ENCODE measurements at regions not wholly inside any gene's neighbourhood (a gene's known extent, or its start where the extent isn't known, plus 50 kb on each side); places are given as distances from the start of the nearest gene placed in this dataset.

DNA sequence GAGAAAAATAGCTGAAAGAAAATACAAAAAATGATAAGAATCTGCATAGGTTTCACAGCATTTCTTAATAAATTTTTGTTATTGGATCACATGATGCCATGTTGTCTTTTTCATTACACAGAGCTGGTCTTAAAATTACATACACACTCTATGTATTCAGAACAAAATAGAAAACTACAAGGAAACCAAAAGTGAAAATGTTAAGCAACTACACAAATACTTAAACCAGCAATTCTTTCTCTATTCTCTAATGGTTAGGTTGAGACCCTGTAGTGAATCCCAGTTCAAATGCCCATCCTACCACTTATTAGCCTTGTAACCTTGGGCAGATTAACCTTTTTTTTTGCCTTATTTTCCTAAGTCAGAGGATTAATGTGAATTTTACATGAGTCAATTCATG is 2311.2 kb downstream of the PCDH7 start:
- H3K9ac ChIP-seq (ENCODE audit: insufficient read depth, low read length, poor library complexity, severe bottlenecking) = no peak overlapping the region
- H3K36me3 Mint-ChIP-seq = no peaks in the 10 kb centered on the region
- H3K4me2 ChIP-seq (replicated peaks; ENCODE audit: extremely low read depth, low read length, poor library complexity, severe bottlenecking) = no peak overlapping the region
- H3K27me3 Mint-ChIP-seq (ENCODE audit: low read depth in 3 of 3) = no peaks in the 10 kb centered on the region
- no peaks in the 10 kb centered on the region for H3K9me3 ChIP-seq (replicated peaks in 1 of 2; ENCODE audit: control insufficient read depth in 1 of 2, insufficient read depth in 1 of 2, low read length in 2 of 2)
- no peak for TF ChIP-seq CTCF (IDR thresholded peaks at IDR 0.05)
- H3K4me3 Mint-ChIP-seq = no peak overlapping the region
- H3K27ac Mint-ChIP-seq = no peak overlapping the region
- no peak overlapping the region for H2AFZ ChIP-seq (ENCODE audit: insufficient read depth, low read depth, low read length, poor library complexity, severe bottlenecking)
- H3K4me3 ChIP-seq (replicated peaks in 1 of 3; ENCODE audit: low read depth in 2 of 3, low read length in 3 of 3) = no peak overlapping the region
- no peaks in the 10 kb centered on the region for H3K4me1 ChIP-seq (ENCODE audit: control insufficient read depth in 1 of 2, insufficient read depth in 2 of 2, low read length in 2 of 2)
- no peaks in the 10 kb centered on the region for H3K9me3 Mint-ChIP-seq
- no peak for DNase-seq
- no peaks in the 10 kb centered on the region for H3K27me3 ChIP-seq (ENCODE audit: control insufficient read depth in 2 of 2, insufficient read depth in 2 of 2, low read length in 2 of 2)
- H4K20me1 ChIP-seq (ENCODE audit: insufficient read depth, low read length) = no peaks in the 10 kb centered on the region
- H3K4me1 Mint-ChIP-seq = no peaks in the 10 kb centered on the region
- H3K27ac ChIP-seq (ENCODE audit: low read depth in 1 of 2, low read length in 2 of 2) = no peak overlapping the region
- H3K79me2 ChIP-seq (ENCODE audit: insufficient read depth, low read length) = no peaks in the 10 kb centered on the region
- intact Hi-C loops (cut with micrococcal nuclease) = no loop called here
- H3K36me3 ChIP-seq (replicated peaks in 1 of 2; ENCODE audit: control insufficient read depth in 1 of 2, insufficient read depth in 2 of 2, low read length in 2 of 2) = no peaks in the 10 kb centered on the region

DNA sequence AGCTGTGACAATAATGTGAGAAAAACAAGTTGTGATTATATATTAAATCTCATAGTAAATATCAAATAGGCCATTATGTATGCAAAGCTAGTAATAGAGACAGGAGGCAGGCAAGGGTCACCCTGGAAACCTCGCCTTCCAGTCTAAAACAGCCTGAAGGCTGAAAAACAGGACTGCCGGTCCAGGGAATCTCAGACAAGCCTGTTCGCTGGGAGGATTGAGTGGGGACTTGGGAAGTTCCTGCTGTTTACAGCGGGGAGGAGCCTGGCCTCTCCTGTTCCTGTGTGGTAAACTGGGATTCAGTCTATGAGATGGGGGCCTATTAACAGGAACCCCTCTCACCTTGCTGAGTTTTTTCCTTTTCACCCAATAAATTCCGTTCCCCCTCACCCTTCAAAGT is 2317.3 kb downstream of the PCDH7 start:
- Mint-ChIP-seq H3K36me3 (no peaks in the 10 kb centered on the region), H3K27ac (no peak overlapping the region), H3K9me3 (peaks cover 0 to 2% (median 0%) of the 10 kb centered on the region in 7 donors), H3K4me1 (no peaks in the 10 kb centered on the region), H3K27me3 (ENCODE audit: low read depth in 3 of 3) (no peaks in the 10 kb centered on the region), H3K4me3 (no peak overlapping the region)
- no peak for TF ChIP-seq CTCF (IDR thresholded peaks at IDR 0.05)
- Histone ChIP-seq H3K36me3 (replicated peaks in 1 of 2; ENCODE audit: control insufficient read depth in 1 of 2, insufficient read depth in 2 of 2, low read length in 2 of 2) (no peaks in the 10 kb centered on the region), H3K9me3 (replicated peaks in 1 of 2; ENCODE audit: control insufficient read depth in 1 of 2, insufficient read depth in 1 of 2, low read length in 2 of 2) (no peaks in the 10 kb centered on the region), H3K9ac (ENCODE audit: insufficient read depth, low read length, poor library complexity, severe bottlenecking) (no peak overlapping the region), H3K4me3 (replicated peaks in 1 of 3; ENCODE audit: low read depth in 2 of 3, low read length in 3 of 3) (no peak overlapping the region), H3K27ac (ENCODE audit: low read depth in 1 of 2, low read length in 2 of 2) (no peak overlapping the region), H3K4me1 (ENCODE audit: control insufficient read depth in 1 of 2, insufficient read depth in 2 of 2, low read length in 2 of 2) (no peaks in the 10 kb centered on the region), H2AFZ (ENCODE audit: insufficient read depth, low read depth, low read length, poor library complexity, severe bottlenecking) (no peak overlapping the region), H3K27me3 (ENCODE audit: control insufficient read depth in 2 of 2, insufficient read depth in 2 of 2, low read length in 2 of 2) (no peaks in the 10 kb centered on the region), H3K79me2 (ENCODE audit: insufficient read depth, low read length) (no peaks in the 10 kb centered on the region), H3K4me2 (replicated peaks; ENCODE audit: extremely low read depth, low read length, poor library complexity, severe bottlenecking) (no peak overlapping the region), H4K20me1 (ENCODE audit: insufficient read depth, low read length) (no peaks in the 10 kb centered on the region)
- DNase-seq = no peak
- WGBS (ENCODE audit: insufficient coverage) = 90% methylated on average over 2 of the region's 5 CpGs
- intact Hi-C loops (cut with micrococcal nuclease) = no loop called here
